KMS-11 (cell line): ENCODE measurements at regions not wholly inside any gene's neighbourhood (a gene's known extent, or its start where the extent isn't known, plus 50 kb on each side); places are given as distances from the start of the nearest gene placed in this dataset.

ENCODE experiments used
- H2AFZ ChIP-seq: fragments of 200-600 bp; sonication (generic); 2 replicates; pipeline ENCODE4 v1.6.1; 2016; ENCODE audit warnings: antibody characterized with exemption, mixed run types, low read depth
- H3K27ac ChIP-seq: fragments of 200-600 bp; sonication (generic); 2 replicates; pipeline ENCODE4 v1.6.1; 2016; ENCODE audit warnings: mild to moderate bottlenecking, mixed run types
- H3K27me3 ChIP-seq: fragments of 200-600 bp; sonication (generic); 2 replicates; pipeline ENCODE4 v1.6.1; 2017; ENCODE audit warnings: mild to moderate bottlenecking, low read depth, mixed run types, moderate library complexity; ENCODE audit not compliant: insufficient read depth
- H3K36me3 ChIP-seq: fragments of 200-600 bp; sonication (generic); 2 replicates; pipeline ENCODE4 v1.6.1; 2017; ENCODE audit warnings: mild to moderate bottlenecking, mixed run types; ENCODE audit not compliant: insufficient read depth
- H3K4me1 ChIP-seq: fragments of 200-600 bp; sonication (generic); 2 replicates; pipeline ENCODE4 v1.6.1; 2016; ENCODE audit warnings: mild to moderate bottlenecking, low read depth, mixed run types; ENCODE audit not compliant: poor library complexity, severe bottlenecking
- H3K4me2 ChIP-seq: fragments of 200-600 bp; sonication (generic); 2 replicates; pipeline ENCODE4 v1.7.0; 2016; ENCODE audit warnings: mild to moderate bottlenecking, mixed run types
- H3K4me3 ChIP-seq: fragments of 200-600 bp; sonication (generic); IDR thresholded peaks from 2 replicates; pipeline ENCODE4 v1.6.1; 2017; ENCODE audit warnings: low read depth, low read length, mixed read lengths; ENCODE audit not compliant: insufficient read depth
- H3K79me2 ChIP-seq: fragments of 200-600 bp; sonication (generic); 2 replicates; pipeline ENCODE4 v1.6.1; 2016; ENCODE audit warnings: low read depth, mixed run types; ENCODE audit not compliant: insufficient read depth
- H3K9ac ChIP-seq: fragments of 200-600 bp; sonication (generic); 2 replicates; pipeline ENCODE4 v1.6.1; 2016; ENCODE audit warnings: mild to moderate bottlenecking, mixed run types
- H4K20me1 ChIP-seq: fragments of 200-600 bp; sonication (generic); 2 replicates; pipeline ENCODE4 v1.6.1; 2016; ENCODE audit warnings: mild to moderate bottlenecking, mixed run types; ENCODE audit not compliant: insufficient read depth
- CTCF ChIP-seq: fragments of 200-600 bp; sonication (generic); conservative IDR thresholded peaks from 2 replicates; pipeline ENCODE4 v1.6.1; 2017; ENCODE audit warnings: low read depth, mild to moderate bottlenecking, antibody characterized with exemption, low read length, moderate library complexity, mixed read lengths

GRCh38 chr7:156533964-156534363 is 106.6 kb upstream of the RNF32 start:
- Histone ChIP-seq H3K4me1 (no peaks in the 10 kb centered on the region), H4K20me1 (no peaks in the 10 kb centered on the region), H3K27me3 (no peaks in the 10 kb centered on the region), H3K4me2 (no peak overlapping the region), H3K27ac (no peak overlapping the region), H3K4me3 (no peak overlapping the region), H2AFZ (no peak overlapping the region), H3K79me2 (no peaks in the 10 kb centered on the region), H3K36me3 (no peaks in the 10 kb centered on the region), H3K9ac (no peak overlapping the region)
- TF ChIP-seq CTCF: no peak

GRCh38 chr7:156533420-156533819 is 107.2 kb upstream of the RNF32 start:
- no peaks in the 10 kb centered on the region for H3K27me3 ChIP-seq
- no peak overlapping the region for H2AFZ ChIP-seq
- H3K4me3 ChIP-seq: no peak overlapping the region
- no peak overlapping the region for H3K9ac ChIP-seq
- no peak overlapping the region for H3K4me2 ChIP-seq
- no peaks in the 10 kb centered on the region for H3K79me2 ChIP-seq
- no peak overlapping the region for H3K27ac ChIP-seq
- no peaks in the 10 kb centered on the region for H4K20me1 ChIP-seq
- TF ChIP-seq CTCF: no peak
- H3K4me1 ChIP-seq: no peaks in the 10 kb centered on the region
- no peaks in the 10 kb centered on the region for H3K36me3 ChIP-seq

GRCh38 chr7:156532016-156532602 is 108.5 kb upstream of the RNF32 start:
- Histone ChIP-seq H4K20me1 (no peaks in the 10 kb centered on the region), H3K4me1 (no peaks in the 10 kb centered on the region), H3K36me3 (no peaks in the 10 kb centered on the region), H3K79me2 (no peaks in the 10 kb centered on the region), H3K27me3 (no peaks in the 10 kb centered on the region), H3K4me2 (no peak overlapping the region), H3K9ac (no peak overlapping the region), H3K4me3 (no peak overlapping the region), H3K27ac (no peak overlapping the region), H2AFZ (no peak overlapping the region)
- TF ChIP-seq CTCF: no peak

- Histone ChIP-seq H3K9ac (no peak overlapping the region), H3K79me2 (no peaks in the 10 kb centered on the region), H4K20me1 (no peaks in the 10 kb centered on the region), H3K27ac (no peak overlapping the region), H3K4me3 (no peak overlapping the region), H3K4me2 (no peak overlapping the region), H3K4me1 (no peaks in the 10 kb centered on the region), H3K27me3 (no peaks in the 10 kb centered on the region), H2AFZ (no peak overlapping the region), H3K36me3 (no peaks in the 10 kb centered on the region)
- no peak for TF ChIP-seq CTCF
Measured at GRCh38 chr7:156529956-156530355, 110.6 kb upstream of the RNF32 start.
